K562 (cell line): ENCODE measurements at regions not wholly inside any gene's neighbourhood (a gene's known extent, or its start where the extent isn't known, plus 50 kb on each side); places are given as distances from the start of the nearest gene placed in this dataset.

Experiments used
- TAF15 ChIP-seq: fragments of 200-400 bp; formaldehyde crosslinking; IDR thresholded peaks from 2 replicates; pipeline ENCODE4 v1.6.1; 2017; ENCODE audit warnings: mild to moderate bottlenecking, low read depth, low read length, moderate library complexity
- TF ChIP-seq, protein P1 (sequence below), 2 experiments: fragments of 450-650 bp; formaldehyde crosslinking in 1 of 2; IDR thresholded peaks; 2 replicates each; pipeline versions ENCODE4 v1.4.0 to v1.6.1; 2014 to 2020; ENCODE audit warnings: mild to moderate bottlenecking in 2 of 2, borderline replicate concordance in 1 of 2, low read depth in 1 of 2
- TF ChIP-seq, protein P2 (sequence below): fragments of 250-450 bp; sonication (Bioruptor Pico); IDR thresholded peaks from 2 replicates; pipeline ENCODE4 v1.5.0; 2020; ENCODE audit warnings: mild to moderate bottlenecking, borderline replicate concordance

DNA sequence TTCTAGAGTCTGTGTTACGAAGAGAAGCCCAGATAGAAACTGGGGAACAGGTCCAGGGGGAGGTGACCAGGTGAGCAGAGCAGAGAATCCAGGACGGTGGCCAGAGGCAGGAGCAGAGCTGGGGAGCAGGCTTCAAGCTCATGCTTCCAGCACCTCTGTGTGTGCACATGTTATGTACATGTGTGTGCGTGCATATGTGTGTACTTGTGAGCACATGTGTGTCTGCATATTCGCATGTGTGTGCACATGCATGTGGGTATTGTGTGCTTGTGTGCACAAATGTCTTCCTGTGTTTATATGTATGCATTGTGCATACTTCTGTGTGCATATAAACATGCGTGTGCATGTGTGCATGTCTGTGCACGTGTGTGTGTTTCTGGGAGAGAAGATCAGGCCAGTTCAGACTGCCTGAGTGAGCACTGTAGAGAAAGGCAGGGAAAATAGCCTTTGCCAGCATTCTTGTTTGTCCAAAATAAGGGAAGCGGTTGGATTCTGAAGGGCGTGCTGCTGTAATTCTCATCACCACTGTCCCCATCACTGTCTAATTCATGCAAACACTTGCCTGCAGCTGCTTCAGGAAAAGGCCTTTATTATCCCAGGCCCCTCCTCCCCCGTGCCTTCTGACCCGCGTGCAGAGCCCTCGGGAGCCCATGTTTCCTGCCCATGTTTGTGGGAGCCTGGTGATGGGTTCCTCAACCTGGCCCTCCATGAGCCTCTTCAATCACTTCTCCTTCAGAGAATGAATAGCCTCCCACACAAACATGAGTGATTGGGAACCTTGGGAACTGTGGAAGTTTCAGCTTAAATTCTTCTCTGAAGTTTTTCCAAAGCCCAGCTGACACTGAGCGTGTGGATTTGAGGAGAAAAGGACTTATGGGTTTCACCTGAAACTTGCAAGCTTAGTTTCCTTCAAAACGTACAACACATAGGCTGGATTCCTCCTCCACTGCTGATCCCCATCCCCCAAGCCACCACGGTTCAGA, 161.7 kb upstream of the AFDN start (continued):
- TF ChIP-seq, protein P1, sequence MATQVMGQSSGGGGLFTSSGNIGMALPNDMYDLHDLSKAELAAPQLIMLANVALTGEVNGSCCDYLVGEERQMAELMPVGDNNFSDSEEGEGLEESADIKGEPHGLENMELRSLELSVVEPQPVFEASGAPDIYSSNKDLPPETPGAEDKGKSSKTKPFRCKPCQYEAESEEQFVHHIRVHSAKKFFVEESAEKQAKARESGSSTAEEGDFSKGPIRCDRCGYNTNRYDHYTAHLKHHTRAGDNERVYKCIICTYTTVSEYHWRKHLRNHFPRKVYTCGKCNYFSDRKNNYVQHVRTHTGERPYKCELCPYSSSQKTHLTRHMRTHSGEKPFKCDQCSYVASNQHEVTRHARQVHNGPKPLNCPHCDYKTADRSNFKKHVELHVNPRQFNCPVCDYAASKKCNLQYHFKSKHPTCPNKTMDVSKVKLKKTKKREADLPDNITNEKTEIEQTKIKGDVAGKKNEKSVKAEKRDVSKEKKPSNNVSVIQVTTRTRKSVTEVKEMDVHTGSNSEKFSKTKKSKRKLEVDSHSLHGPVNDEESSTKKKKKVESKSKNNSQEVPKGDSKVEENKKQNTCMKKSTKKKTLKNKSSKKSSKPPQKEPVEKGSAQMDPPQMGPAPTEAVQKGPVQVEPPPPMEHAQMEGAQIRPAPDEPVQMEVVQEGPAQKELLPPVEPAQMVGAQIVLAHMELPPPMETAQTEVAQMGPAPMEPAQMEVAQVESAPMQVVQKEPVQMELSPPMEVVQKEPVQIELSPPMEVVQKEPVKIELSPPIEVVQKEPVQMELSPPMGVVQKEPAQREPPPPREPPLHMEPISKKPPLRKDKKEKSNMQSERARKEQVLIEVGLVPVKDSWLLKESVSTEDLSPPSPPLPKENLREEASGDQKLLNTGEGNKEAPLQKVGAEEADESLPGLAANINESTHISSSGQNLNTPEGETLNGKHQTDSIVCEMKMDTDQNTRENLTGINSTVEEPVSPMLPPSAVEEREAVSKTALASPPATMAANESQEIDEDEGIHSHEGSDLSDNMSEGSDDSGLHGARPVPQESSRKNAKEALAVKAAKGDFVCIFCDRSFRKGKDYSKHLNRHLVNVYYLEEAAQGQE (IDR thresholded peaks at IDR 0.05; ENCODE audit: borderline replicate concordance) = no peak
- TF ChIP-seq, protein P1 (CRISPR knock-in tag; IDR thresholded peaks at IDR 0.05; ENCODE audit: low read depth) = no peak
- TF ChIP-seq, protein P2, sequence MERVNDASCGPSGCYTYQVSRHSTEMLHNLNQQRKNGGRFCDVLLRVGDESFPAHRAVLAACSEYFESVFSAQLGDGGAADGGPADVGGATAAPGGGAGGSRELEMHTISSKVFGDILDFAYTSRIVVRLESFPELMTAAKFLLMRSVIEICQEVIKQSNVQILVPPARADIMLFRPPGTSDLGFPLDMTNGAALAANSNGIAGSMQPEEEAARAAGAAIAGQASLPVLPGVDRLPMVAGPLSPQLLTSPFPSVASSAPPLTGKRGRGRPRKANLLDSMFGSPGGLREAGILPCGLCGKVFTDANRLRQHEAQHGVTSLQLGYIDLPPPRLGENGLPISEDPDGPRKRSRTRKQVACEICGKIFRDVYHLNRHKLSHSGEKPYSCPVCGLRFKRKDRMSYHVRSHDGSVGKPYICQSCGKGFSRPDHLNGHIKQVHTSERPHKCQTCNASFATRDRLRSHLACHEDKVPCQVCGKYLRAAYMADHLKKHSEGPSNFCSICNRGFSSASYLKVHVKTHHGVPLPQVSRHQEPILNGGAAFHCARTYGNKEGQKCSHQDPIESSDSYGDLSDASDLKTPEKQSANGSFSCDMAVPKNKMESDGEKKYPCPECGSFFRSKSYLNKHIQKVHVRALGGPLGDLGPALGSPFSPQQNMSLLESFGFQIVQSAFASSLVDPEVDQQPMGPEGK (CRISPR knock-in tag) = no peak
- no peak for TF ChIP-seq TAF15
